ENCODE measurements at regions not wholly inside any gene's neighbourhood (a gene's known extent, or its start where the extent isn't known, plus 50 kb on each side); places are given as distances from the start of the nearest gene placed in this dataset.

DNA sequence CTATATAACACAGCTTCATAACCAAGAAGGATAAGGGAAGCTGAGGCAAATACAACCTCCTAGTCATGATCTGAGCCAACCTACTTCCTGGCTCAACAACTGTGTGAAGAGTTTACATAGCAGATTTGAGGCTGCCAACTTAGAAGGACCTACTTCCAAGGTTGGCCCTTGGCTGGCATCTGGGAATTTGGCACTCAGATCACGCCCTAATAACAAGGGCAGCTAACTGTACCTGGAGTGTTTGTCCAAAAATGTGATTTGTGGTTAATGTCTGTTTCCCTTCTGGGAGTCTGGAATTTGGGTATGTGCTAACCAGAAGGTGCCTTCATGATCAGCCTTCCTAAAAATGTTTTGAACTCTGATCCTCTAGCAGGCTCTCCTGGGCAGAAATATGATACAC lies 287.2 kb downstream of the CAAP1 start:
- Histone ChIP-seq H3K4me3 (no peak overlapping the region), H3K36me3 (ENCODE audit: low read depth, missing control alignments) (no peaks in the 10 kb centered on the region), H3K27ac (no peak overlapping the region), H3K27me3 (no peaks in the 10 kb centered on the region), H3K4me1 (no peaks in the 10 kb centered on the region), H3K9me3 (no peaks in the 10 kb centered on the region)
- WGBS, 2 donors = 68 to 90% methylated on average over 1 of the region's 1 CpG
- TF ChIP-seq, protein P1, sequence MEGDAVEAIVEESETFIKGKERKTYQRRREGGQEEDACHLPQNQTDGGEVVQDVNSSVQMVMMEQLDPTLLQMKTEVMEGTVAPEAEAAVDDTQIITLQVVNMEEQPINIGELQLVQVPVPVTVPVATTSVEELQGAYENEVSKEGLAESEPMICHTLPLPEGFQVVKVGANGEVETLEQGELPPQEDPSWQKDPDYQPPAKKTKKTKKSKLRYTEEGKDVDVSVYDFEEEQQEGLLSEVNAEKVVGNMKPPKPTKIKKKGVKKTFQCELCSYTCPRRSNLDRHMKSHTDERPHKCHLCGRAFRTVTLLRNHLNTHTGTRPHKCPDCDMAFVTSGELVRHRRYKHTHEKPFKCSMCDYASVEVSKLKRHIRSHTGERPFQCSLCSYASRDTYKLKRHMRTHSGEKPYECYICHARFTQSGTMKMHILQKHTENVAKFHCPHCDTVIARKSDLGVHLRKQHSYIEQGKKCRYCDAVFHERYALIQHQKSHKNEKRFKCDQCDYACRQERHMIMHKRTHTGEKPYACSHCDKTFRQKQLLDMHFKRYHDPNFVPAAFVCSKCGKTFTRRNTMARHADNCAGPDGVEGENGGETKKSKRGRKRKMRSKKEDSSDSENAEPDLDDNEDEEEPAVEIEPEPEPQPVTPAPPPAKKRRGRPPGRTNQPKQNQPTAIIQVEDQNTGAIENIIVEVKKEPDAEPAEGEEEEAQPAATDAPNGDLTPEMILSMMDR (IDR thresholded peaks at IDR 0.05) = no peak
- TF ChIP-seq POLR2A (IDR thresholded peaks at IDR 0.05) = no peak
- intact Hi-C loops (cut with DNase I; ENCODE audit: low total_unique reads) = no loop called here
- DNase-seq = no peak

DNA sequence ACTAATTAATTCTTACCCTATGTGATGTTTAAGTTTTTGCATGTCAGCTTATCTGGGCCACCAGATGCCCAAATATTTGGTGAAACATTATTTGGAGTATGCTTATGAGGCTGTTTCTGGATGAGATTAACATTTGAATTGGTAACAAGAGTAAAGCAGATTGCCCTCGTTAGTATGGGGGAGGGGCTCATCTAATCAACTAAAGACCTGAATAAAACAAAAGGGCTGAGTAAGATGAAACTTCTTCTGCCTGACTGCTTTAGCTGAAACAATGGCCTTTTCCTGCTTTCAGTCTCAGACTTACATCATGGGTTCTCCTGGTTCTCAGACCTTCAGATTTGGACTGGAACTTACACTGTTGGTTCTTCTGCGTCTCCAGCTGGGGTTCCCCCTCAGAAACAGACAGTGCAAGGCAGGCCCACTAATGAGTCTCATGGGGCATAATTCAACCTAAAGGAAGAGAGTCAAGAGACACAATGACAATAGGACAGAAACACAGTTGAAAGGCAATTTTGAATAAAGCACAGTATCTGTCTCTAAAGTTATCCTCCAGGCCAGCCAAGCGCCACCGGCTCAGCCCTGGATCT lies 288.4 kb downstream of the CAAP1 start:
- Histone ChIP-seq H3K9me3 (no peaks in the 10 kb centered on the region), H3K36me3 (ENCODE audit: low read depth, missing control alignments) (no peaks in the 10 kb centered on the region), H3K27me3 (no peaks in the 10 kb centered on the region), H3K4me1 (no peaks in the 10 kb centered on the region), H3K27ac (no peak overlapping the region), H3K4me3 (no peak overlapping the region)
- TF ChIP-seq, protein P1 (IDR thresholded peaks at IDR 0.05) = no peak
- no peak for TF ChIP-seq POLR2A (IDR thresholded peaks at IDR 0.05)
- WGBS, 2 donors = 82 to 83% methylated on average over 4 of the region's 4 CpGs
- intact Hi-C loops (cut with DNase I; ENCODE audit: low total_unique reads) = no loop called here
- no peak for DNase-seq

DNA sequence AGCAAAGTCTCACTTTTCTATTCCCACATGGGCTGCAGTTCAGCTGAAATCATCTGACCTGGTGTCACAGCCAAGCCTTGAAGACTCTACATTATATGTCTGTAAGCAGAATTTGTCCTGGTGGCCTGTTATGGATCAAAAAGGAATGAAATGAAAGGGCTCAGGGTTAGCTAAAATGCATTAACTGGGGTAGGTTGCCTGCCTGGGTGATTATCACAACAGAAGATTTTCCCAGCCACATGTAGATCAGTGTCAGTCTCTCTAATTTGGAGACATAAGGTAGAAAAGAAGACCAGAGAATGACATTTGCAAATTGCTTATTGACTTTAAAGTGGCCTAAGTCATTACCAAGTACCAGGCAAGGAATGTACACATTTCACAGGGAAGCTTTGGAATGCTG lies 289.0 kb downstream of the CAAP1 start:
- no peak for DNase-seq
- H3K4me1 ChIP-seq = no peaks in the 10 kb centered on the region
- intact Hi-C loops (cut with DNase I; ENCODE audit: low total_unique reads) = no loop called here
- H3K4me3 ChIP-seq = no peak overlapping the region
- H3K27ac ChIP-seq = no peak overlapping the region
- no peaks in the 10 kb centered on the region for H3K36me3 ChIP-seq (ENCODE audit: low read depth, missing control alignments)
- H3K9me3 ChIP-seq = no peaks in the 10 kb centered on the region
- TF ChIP-seq, protein P1 (IDR thresholded peaks at IDR 0.05) = no peak
- no peak for TF ChIP-seq POLR2A (IDR thresholded peaks at IDR 0.05)
- no peaks in the 10 kb centered on the region for H3K27me3 ChIP-seq

DNA sequence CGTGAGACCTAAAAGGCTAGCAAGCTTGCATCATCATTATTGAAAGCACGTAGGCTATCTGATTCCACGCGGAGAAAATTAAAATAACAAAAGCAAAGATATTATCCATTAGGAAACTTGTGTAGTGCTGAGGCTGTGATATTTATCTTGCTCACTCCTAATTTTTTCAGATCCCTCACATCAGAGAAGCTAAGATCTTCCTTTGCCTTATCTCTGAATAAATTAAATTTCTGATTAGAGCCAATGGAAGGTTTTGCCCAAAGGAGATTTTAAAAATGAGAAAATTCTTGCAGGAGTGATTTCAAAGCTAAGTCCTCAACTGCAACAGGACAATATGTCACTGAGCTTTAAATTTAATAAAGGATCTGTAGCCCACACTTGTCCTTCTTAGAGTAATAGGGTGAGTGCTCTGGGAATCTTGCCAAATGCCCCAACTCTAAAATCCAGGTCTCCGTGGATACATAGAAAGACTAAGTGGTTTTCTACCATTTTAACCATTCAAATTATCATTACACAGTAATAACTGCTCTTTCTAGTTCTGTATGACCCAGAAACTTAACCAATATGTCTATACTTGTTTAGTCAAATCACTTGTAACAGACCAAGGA lies 295.0 kb downstream of the CAAP1 start:
- 89 to 91% methylated on average over 5 of the region's 5 CpGs for WGBS, 2 donors

More for the DNA sequence above, 295.0 kb downstream of the CAAP1 start:
- H3K27me3 ChIP-seq = no peaks in the 10 kb centered on the region
- intact Hi-C loops (cut with DNase I; ENCODE audit: low total_unique reads) = no loop called here
- no peak overlapping the region for H3K4me3 ChIP-seq
- no peaks in the 10 kb centered on the region for H3K4me1 ChIP-seq
- TF ChIP-seq, protein P1 (IDR thresholded peaks at IDR 0.05) = no peak
- TF ChIP-seq POLR2A (IDR thresholded peaks at IDR 0.05) = no peak
- no peak overlapping the region for H3K27ac ChIP-seq
- no peaks in the 10 kb centered on the region for H3K36me3 ChIP-seq (ENCODE audit: low read depth, missing control alignments)
- no peak for DNase-seq
- H3K9me3 ChIP-seq = no peaks in the 10 kb centered on the region

Measured in testis (tissue), 2 donors.